ENCODE measurements at regions not wholly inside any gene's neighbourhood (a gene's known extent, or its start where the extent isn't known, plus 50 kb on each side); places are given as distances from the start of the nearest gene placed in this dataset.

GRCh38 chr13:103174966-103175365 is 108.7 kb upstream of the SLC10A2 start:
- H3K4me3 Mint-ChIP-seq (ENCODE audit: unreplicated experiment), result no peak overlapping the region
- TF ChIP-seq, protein P1, sequence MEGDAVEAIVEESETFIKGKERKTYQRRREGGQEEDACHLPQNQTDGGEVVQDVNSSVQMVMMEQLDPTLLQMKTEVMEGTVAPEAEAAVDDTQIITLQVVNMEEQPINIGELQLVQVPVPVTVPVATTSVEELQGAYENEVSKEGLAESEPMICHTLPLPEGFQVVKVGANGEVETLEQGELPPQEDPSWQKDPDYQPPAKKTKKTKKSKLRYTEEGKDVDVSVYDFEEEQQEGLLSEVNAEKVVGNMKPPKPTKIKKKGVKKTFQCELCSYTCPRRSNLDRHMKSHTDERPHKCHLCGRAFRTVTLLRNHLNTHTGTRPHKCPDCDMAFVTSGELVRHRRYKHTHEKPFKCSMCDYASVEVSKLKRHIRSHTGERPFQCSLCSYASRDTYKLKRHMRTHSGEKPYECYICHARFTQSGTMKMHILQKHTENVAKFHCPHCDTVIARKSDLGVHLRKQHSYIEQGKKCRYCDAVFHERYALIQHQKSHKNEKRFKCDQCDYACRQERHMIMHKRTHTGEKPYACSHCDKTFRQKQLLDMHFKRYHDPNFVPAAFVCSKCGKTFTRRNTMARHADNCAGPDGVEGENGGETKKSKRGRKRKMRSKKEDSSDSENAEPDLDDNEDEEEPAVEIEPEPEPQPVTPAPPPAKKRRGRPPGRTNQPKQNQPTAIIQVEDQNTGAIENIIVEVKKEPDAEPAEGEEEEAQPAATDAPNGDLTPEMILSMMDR (IDR thresholded peaks at IDR 0.05; ENCODE audit: partially characterized antibody, unreplicated experiment), result no peak
- peaks cover 6% of the 10 kb centered on the region for H3K27me3 Mint-ChIP-seq (ENCODE audit: unreplicated experiment)
- H3K27ac Mint-ChIP-seq (ENCODE audit: unreplicated experiment), result no peak overlapping the region
- H3K4me1 Mint-ChIP-seq (ENCODE audit: low read depth, unreplicated experiment), result peaks cover 28% of the 10 kb centered on the region
- DNase-seq, result no peak
- H3K9me3 Mint-ChIP-seq (ENCODE audit: unreplicated experiment), result peaks cover 11% of the 10 kb centered on the region
- no peaks in the 10 kb centered on the region for H3K36me3 Mint-ChIP-seq (ENCODE audit: unreplicated experiment)

DNA sequence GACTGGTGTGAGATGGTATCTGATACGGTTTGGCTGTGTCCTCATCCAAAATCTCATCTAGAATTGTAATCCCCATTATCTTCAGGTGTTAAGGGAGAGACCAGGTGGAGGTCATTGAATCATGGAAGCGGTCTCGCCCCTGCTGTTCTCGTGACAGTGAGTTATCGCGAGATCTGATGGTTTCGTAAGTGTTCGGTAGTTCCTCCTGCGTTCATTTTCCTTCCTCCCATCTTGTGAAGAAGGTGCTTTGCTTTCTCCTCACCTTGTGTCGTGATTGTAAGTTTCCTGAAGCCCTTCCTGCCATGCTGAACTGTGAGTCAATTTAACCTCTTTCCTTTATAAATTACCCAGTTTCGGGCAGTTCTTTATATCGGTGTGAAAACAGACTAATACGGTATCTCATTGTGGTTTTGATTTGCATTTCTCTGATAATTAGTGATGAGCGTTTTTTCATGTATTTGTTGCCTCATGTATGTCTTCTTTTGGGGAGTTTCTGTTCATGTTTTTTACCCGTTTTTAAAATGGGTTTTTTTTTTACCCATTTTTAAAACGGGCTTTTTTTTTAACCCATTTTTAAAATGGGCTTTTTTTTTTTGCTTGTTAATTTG is 102.8 kb upstream of the SLC10A2 start:
- TF ChIP-seq, protein P1 (IDR thresholded peaks at IDR 0.05; ENCODE audit: partially characterized antibody, unreplicated experiment), result no peak
- H3K9me3 Mint-ChIP-seq (ENCODE audit: unreplicated experiment), result peaks cover 3% of the 10 kb centered on the region
- H3K4me3 Mint-ChIP-seq (ENCODE audit: unreplicated experiment), result no peak overlapping the region
- no peak for DNase-seq
- no peak overlapping the region for H3K27ac Mint-ChIP-seq (ENCODE audit: unreplicated experiment)
- H3K27me3 Mint-ChIP-seq (ENCODE audit: unreplicated experiment), result peaks cover 1% of the 10 kb centered on the region
- peaks cover 9% of the 10 kb centered on the region for H3K36me3 Mint-ChIP-seq (ENCODE audit: unreplicated experiment)
- peaks cover 8% of the 10 kb centered on the region for H3K4me1 Mint-ChIP-seq (ENCODE audit: low read depth, unreplicated experiment)

GRCh38 chr13:103164251-103164650 is 98.0 kb upstream of the SLC10A2 start:
- Mint-ChIP-seq H3K9me3 (ENCODE audit: unreplicated experiment) (peaks cover 2% of the 10 kb centered on the region), H3K36me3 (ENCODE audit: unreplicated experiment) (peaks cover 9% of the 10 kb centered on the region), H3K27ac (ENCODE audit: unreplicated experiment) (no peak overlapping the region), H3K4me3 (ENCODE audit: unreplicated experiment) (no peak overlapping the region), H3K4me1 (ENCODE audit: low read depth, unreplicated experiment) (no peaks in the 10 kb centered on the region), H3K27me3 (ENCODE audit: unreplicated experiment) (no peaks in the 10 kb centered on the region)
- TF ChIP-seq, protein P1 (IDR thresholded peaks at IDR 0.05; ENCODE audit: partially characterized antibody, unreplicated experiment), result no peak
- DNase-seq, result no peak

GRCh38 chr13:103161476-103161875 is 95.3 kb upstream of the SLC10A2 start:
- TF ChIP-seq, protein P1 (IDR thresholded peaks at IDR 0.05; ENCODE audit: partially characterized antibody, unreplicated experiment), result no peak
- no peak overlapping the region for H3K4me3 Mint-ChIP-seq (ENCODE audit: unreplicated experiment)
- H3K9me3 Mint-ChIP-seq (ENCODE audit: unreplicated experiment), result no peaks in the 10 kb centered on the region
- H3K4me1 Mint-ChIP-seq (ENCODE audit: low read depth, unreplicated experiment), result peaks cover 3% of the 10 kb centered on the region
- H3K27me3 Mint-ChIP-seq (ENCODE audit: unreplicated experiment), result no peaks in the 10 kb centered on the region
- H3K27ac Mint-ChIP-seq (ENCODE audit: unreplicated experiment), result no peak overlapping the region
- DNase-seq, result no peak
- H3K36me3 Mint-ChIP-seq (ENCODE audit: unreplicated experiment), result no peaks in the 10 kb centered on the region

- TF ChIP-seq, protein P1 (IDR thresholded peaks at IDR 0.05; ENCODE audit: partially characterized antibody, unreplicated experiment), result no peak
- Mint-ChIP-seq H3K27me3 (ENCODE audit: unreplicated experiment) (no peaks in the 10 kb centered on the region), H3K9me3 (ENCODE audit: unreplicated experiment) (no peaks in the 10 kb centered on the region), H3K36me3 (ENCODE audit: unreplicated experiment) (no peaks in the 10 kb centered on the region), H3K27ac (ENCODE audit: unreplicated experiment) (no peak overlapping the region), H3K4me3 (ENCODE audit: unreplicated experiment) (no peak overlapping the region), H3K4me1 (ENCODE audit: low read depth, unreplicated experiment) (peaks cover 4% of the 10 kb centered on the region)
- DNase-seq, result no peak
These were observed 91.4 kb upstream of the SLC10A2 start for GRCh38 chr13:103157434-103158145.
